HG03520 (cell line): ENCODE measurements at regions not wholly inside any gene's neighbourhood (a gene's known extent, or its start where the extent isn't known, plus 50 kb on each side); places are given as distances from the start of the nearest gene placed in this dataset.
A peak's percentile ranks its signal among the peaks of the same experiment; 100 is the strongest.

Source experiments
- ATAC-seq: cut with Tn5 transposase; IDR thresholded peaks from one replicate; pipeline ENCODE4 v1.9.1; 2021; ENCODE audit warnings: mild to moderate bottlenecking, moderate library complexity; ENCODE audit not compliant: unreplicated experiment

DNA sequence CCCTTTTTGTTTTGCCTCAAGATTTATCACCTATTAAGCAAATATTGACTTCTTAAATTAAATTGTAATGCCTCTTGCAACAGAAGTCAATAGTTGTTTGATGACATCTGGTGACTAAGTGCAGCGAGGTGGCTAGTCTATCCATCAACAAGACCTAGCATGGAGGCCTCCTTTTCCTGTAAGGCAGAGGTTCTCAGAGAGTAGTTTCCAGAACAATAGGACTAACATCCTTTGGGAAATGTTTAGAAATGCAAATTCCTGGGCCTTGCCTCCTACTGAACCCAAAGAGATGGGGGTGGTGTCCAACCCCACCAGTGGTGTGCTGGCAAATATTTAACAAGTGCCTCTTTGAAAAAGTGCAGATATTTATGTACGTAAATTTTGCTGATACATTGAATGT, 143.7 kb downstream of the SCP2D1 start:
- no peak for ATAC-seq

- ATAC-seq: no peak
These were observed 157.5 kb downstream of the SCP2D1 start for GRCh38 chr20:18971121-18971520.

DNA sequence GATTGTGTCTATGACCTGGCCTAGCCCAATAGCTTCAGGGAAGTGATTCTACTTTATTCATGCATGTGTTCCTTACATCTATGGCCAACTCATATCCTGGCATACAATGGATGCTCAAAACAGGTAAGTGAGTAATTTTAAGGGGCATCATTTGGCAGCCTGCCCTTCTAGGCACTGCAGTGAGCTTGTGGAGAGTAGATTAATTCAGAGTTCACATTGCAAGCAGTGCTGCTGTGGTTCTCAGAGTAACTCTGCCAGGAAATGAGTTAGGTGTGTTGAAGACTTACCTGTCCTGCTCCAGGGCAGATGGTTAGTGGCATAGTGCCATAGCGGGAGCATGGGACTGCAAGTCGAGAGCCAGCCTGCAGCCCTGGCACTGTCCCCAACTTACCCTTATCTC, 158.0 kb downstream of the SCP2D1 start:
- ATAC-seq: no peak

GRCh38 chr20:18972251-18972876, 158.8 kb downstream of the SCP2D1 start:
- ATAC-seq: no peak

- ATAC-seq: no peak
These were observed 160.1 kb downstream of the SCP2D1 start for GRCh38 chr20:18973529-18974173.

- no peak for ATAC-seq
These were observed 161.1 kb downstream of the SCP2D1 start for GRCh38 chr20:18974660-18975059.

GRCh38 chr20:18977441-18977840, 163.9 kb downstream of the SCP2D1 start:
- no peak for ATAC-seq

GRCh38 chr20:18978311-18978710, 164.7 kb downstream of the SCP2D1 start:
- ATAC-seq: no peak

- ATAC-seq: no peak
These were observed 165.5 kb downstream of the SCP2D1 start for GRCh38 chr20:18979132-18979531.

GRCh38 chr20:18981962-18982539, 168.5 kb downstream of the SCP2D1 start:
- ATAC-seq: no peak

- ATAC-seq: no peak
These were observed 170.2 kb downstream of the SCP2D1 start for GRCh38 chr20:18983796-18984195.

GRCh38 chr20:18984238-18985200, 170.9 kb downstream of the SCP2D1 start:
- peak; percentile 67 for ATAC-seq

- no peak for ATAC-seq
These were observed 172.0 kb downstream of the SCP2D1 start for GRCh38 chr20:18985551-18985950.

GRCh38 chr20:18986146-18986830, 172.7 kb downstream of the SCP2D1 start:
- no peak for ATAC-seq

DNA sequence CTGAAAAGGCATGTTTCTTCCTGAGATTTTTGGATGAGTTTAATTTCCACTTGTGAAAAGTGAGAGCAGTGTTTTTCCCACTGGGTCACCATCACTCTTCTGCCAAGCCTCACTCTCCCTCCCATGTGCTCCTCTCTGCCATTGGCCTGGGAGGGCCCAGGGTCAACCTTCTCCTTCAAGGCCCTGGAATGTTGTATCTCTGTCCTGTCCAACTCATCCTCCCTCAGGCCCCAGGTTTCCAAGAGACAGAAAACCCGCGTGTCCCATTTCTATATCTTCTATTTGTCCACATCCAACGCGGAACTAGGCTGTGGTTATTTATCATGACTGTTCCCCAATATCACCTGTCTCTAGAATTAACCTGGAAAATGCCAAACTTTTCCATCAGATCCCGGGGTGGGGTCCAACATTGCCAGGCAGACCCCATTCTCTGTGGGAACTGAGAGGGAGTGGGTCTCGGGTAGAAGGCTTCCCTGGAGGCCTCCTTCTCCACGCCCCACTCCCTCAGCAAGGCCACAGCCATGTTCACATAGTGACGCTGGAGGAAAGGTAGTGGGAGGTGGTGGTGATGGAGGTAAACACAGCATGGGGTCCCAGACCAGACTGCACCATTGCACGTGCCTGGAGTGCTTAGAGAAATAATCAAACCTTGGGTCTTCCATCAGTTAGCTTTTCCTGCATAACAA, 173.5 kb downstream of the SCP2D1 start:
- no peak for ATAC-seq

- no peak for ATAC-seq
These were observed 174.3 kb downstream of the SCP2D1 start for GRCh38 chr20:18987781-18988360.

DNA sequence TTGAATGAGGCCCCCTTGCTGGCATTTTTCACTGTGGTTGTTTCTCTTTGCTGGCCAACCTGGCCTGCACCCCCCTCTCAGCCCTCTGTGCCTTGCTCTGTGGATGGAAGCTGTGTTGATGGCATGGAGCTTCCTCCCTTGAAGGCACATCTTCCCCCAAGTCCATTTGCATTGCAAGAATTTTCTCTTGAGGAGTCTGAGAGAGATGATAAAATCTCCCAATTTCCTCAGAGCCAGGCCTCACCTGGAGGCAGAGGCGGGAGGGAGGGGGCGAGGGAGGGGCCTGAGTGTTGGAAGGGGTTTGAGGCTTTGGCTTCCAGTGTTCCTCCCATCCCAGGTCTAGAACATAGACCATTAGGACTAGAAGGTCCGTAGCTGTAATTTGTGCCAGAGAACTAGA, 175.1 kb downstream of the SCP2D1 start:
- ATAC-seq: no peak

DNA sequence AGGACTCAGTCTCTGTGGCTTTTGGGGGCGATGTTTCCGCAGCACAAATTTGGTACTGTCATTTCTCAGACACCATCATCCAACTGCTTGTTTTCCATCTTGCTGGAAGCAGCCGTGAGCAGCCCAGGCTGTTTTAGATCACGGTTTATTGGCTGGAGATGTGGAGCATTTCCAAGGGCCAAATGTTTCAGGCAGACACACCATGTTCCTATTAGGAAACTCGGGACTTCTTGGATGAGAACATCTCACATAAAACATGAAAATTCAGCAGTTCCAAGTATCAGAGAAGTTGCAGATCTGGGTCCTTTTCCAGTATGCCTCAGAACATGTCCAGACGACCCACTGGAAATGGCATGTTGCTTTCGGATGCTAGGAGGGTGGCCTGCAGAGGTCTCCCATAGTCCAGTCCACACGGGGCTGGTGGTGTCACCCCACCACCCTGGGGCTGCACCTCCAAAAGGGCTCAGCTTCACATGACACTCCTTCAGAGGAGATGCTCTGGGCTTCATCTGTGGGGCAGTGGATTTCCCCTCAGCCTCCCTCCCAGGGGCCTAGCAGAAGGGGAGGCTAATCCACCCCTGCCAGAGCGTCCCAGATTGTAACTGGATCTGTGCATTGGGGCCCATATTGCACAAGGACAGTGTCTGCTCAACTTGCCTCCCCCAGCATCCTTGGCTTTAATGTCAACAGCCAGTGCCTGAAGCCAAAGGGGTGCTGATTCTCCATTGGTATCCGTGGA, 176.3 kb downstream of the SCP2D1 start:
- ATAC-seq: no peak

DNA sequence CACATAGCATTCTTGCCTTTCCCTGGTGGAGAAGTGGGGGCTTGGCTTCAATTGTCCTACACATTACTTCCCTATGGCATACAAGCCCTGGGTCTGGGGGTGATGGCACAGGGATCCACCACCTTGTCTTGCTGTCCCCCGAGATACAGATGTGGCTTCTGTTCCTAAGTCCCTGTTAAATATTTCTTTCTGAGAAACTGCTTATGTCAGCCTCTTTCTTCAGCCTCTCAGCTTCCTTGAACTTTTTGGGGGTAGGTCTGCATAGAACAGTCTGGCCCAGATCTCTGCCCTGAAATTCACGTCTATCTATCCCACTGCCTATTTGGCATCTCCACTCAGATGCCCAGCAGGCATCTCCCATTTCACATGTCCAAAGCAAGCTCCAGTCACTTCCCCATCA, 177.4 kb downstream of the SCP2D1 start:
- no peak for ATAC-seq
